Vagina (tissue), 2 donors: ENCODE measurements at regions not wholly inside any gene's neighbourhood (a gene's known extent, or its start where the extent isn't known, plus 50 kb on each side); places are given as distances from the start of the nearest gene placed in this dataset.

Experiments used
- CTCF ChIP-seq, 3 experiments: fragments of 450-650 bp in 2 of 3; fragments of 200-600 bp in 1 of 3; sonication (generic) in 1 of 3; IDR thresholded peaks; one replicate each; pipeline ENCODE4 v1.5.1; 2017 to 2019; ENCODE audit warnings: antibody characterized with exemption in 3 of 3, mild to moderate bottlenecking in 2 of 3, moderate library complexity in 2 of 3
- POLR2AphosphoS5 ChIP-seq, 2 donors: sonication (generic); formaldehyde crosslinking; IDR thresholded peaks; one replicate each; pipeline ENCODE4 v1.9.0; 2017; ENCODE audit warnings: antibody characterized with exemption in 2 of 2, mild to moderate bottlenecking in 2 of 2, low read depth in 1 of 2; ENCODE audit not compliant: insufficient read depth in 1 of 2

DNA sequence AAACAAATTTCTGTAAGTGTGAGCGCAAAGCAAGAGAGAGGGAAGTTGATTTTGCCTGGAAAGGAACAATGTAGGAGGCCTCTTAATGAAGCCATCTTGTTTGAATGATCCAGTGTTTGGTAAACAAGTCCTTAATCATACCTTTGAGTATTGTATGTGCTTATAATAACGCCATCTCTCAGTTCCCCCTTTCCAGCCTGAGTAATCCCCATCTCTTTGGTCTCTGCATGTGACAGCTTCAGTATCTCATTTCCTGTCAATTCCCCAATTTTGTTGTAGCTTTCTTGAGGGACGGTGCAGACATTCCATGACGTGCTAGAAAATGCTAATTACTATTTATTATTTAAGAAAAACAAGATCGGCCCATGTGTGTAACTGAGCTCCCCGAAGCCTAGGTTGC lies 349.3 kb upstream of the NR2F2 start:
- TF ChIP-seq POLR2AphosphoS5 (IDR thresholded peaks at IDR 0.05; ENCODE audit: insufficient read depth in 1 of 2, low read depth in 1 of 2) (no peak), CTCF (IDR thresholded peaks at IDR 0.05) (no peak)
